ENCODE measurements at regions not wholly inside any gene's neighbourhood (a gene's known extent, or its start where the extent isn't known, plus 50 kb on each side); places are given as distances from the start of the nearest gene placed in this dataset.

GRCh38 chr3:24846286-24846860, 351.7 kb upstream of the THRB start:
- TF ChIP-seq SREBF2 (IDR thresholded peaks at IDR 0.05): no peak
- TF ChIP-seq CHD2 (IDR thresholded peaks at IDR 0.05; ENCODE audit: low read length, partially characterized antibody): no peak
- peak; percentile 55 for TF ChIP-seq MAFK (IDR thresholded peaks at IDR 0.05; ENCODE audit: partially characterized antibody)
- TF ChIP-seq, protein P1, sequence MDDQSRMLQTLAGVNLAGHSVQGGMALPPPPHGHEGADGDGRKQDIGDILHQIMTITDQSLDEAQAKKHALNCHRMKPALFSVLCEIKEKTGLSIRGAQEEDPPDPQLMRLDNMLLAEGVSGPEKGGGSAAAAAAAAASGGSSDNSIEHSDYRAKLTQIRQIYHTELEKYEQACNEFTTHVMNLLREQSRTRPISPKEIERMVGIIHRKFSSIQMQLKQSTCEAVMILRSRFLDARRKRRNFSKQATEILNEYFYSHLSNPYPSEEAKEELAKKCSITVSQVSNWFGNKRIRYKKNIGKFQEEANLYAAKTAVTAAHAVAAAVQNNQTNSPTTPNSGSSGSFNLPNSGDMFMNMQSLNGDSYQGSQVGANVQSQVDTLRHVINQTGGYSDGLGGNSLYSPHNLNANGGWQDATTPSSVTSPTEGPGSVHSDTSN (IDR thresholded peaks at IDR 0.05): no peak
- no peak overlapping the region for H3K4me3 ChIP-seq
- no peaks in the 10 kb centered on the region for H3K4me1 ChIP-seq
- H3K27ac ChIP-seq: no peak overlapping the region
- H3K9me3 ChIP-seq: no peaks in the 10 kb centered on the region
- ChIA-PET CTCF (no interaction called here), POLR2A (no interaction called here)
- FAIRE-seq (no peak), ATAC-seq (no peak), DNase-seq (ENCODE audit: low read depth in 1 of 2, low spot score in 1 of 2) (no peak)
- no peak overlapping the region for H3K4me2 ChIP-seq
- 8% methylated on average over 1 of the region's 1 CpG for WGBS (ENCODE audit: missing lambda C conversion rate)

DNA sequence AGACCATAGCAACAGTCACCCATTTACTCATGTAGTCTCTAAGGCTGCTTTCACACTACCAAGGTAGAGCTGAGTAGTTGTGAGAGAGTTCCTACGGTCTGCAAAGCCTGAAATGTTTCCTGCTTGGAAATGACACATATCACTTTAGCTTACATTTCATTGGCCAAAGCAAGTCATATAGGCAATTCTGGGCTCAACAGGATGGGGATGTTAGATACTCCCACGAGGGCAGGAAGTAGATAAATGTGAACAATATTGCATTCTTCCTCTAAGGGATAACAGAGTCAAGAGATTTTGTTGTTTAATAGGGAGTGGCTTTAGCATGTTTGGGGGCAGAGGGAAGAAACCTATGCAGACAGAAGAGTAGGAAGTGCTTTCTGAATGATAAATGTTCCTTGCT, 355.6 kb upstream of the THRB start:
- 9% methylated on average over 2 of the region's 2 CpGs for WGBS (ENCODE audit: missing lambda C conversion rate)
- no peak overlapping the region for H3K4me2 ChIP-seq
- POLR2A ChIA-PET: no interaction called here

DNA sequence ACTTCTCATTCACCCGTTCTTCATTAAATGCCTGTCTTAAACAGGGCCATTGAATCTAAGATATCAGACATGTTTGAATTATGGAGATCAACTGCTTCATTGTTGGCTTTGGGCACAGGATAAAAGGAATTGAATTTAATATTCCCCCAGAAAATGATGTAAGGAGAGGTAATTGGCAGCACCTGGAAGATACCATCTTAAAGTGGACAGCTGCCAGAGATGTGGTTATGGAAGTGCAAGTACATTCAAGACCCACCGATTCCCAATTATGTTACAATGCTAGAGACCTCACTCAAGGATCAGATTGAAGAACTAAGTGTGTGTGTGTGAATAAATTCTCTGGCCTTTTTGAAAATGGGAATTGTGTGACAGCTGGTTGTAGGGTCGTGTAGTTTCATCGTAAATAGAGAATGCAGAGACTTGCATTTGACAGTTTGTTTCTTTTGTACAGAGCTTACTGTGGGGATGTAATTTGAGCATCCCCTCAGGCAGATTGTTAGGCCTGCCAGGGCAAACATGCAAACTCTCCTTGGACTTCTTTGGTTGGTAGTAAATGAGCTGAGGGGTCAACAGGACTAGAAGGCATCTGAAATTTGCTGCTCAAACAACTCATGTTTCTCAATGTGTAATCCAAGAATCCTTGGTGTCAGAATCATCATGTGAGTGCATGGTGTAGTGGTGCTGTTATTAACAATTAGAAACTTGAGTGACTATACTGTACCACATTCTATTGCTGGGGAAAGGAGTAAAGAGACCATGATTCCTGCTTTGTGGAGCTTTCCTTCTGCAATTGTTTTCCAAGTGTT, 359.2 kb upstream of the THRB start:
- Histone ChIP-seq H3K27ac (no peak overlapping the region), H3K4me2 (no peak overlapping the region), H3K4me3 (no peak overlapping the region), H3K9me3 (no peaks in the 10 kb centered on the region), H3K4me1 (no peaks in the 10 kb centered on the region)
- TF ChIP-seq BCL3 (IDR thresholded peaks at IDR 0.05): no peak
- TF ChIP-seq JUN (IDR thresholded peaks at IDR 0.05): no peak
- TF ChIP-seq CEBPB (IDR thresholded peaks at IDR 0.05): no peak
- TF ChIP-seq, protein P2, sequence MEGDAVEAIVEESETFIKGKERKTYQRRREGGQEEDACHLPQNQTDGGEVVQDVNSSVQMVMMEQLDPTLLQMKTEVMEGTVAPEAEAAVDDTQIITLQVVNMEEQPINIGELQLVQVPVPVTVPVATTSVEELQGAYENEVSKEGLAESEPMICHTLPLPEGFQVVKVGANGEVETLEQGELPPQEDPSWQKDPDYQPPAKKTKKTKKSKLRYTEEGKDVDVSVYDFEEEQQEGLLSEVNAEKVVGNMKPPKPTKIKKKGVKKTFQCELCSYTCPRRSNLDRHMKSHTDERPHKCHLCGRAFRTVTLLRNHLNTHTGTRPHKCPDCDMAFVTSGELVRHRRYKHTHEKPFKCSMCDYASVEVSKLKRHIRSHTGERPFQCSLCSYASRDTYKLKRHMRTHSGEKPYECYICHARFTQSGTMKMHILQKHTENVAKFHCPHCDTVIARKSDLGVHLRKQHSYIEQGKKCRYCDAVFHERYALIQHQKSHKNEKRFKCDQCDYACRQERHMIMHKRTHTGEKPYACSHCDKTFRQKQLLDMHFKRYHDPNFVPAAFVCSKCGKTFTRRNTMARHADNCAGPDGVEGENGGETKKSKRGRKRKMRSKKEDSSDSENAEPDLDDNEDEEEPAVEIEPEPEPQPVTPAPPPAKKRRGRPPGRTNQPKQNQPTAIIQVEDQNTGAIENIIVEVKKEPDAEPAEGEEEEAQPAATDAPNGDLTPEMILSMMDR (IDR thresholded peaks at IDR 0.05): no peak
- TF ChIP-seq, protein P3, sequence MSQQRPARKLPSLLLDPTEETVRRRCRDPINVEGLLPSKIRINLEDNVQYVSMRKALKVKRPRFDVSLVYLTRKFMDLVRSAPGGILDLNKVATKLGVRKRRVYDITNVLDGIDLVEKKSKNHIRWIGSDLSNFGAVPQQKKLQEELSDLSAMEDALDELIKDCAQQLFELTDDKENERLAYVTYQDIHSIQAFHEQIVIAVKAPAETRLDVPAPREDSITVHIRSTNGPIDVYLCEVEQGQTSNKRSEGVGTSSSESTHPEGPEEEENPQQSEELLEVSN (IDR thresholded peaks at IDR 0.05; ENCODE audit: borderline replicate concordance, low read depth): no peak
- POLR2A ChIA-PET: no interaction called here
- ATAC-seq (no peak), FAIRE-seq (no peak), DNase-seq (ENCODE audit: low read depth in 1 of 2, low spot score in 1 of 2) (no peak)
- CTCF ChIA-PET: no interaction called here
- 48% methylated on average over 4 of the region's 4 CpGs for WGBS (ENCODE audit: missing lambda C conversion rate)

More for the DNA sequence above, 355.6 kb upstream of the THRB start:
- no peak for ATAC-seq
- DNase-seq (ENCODE audit: low read depth in 1 of 2, low spot score in 1 of 2): no peak
- TF ChIP-seq TFCP2L1 (CRISPR knock-in tag; IDR thresholded peaks at IDR 0.05) (no peak), SREBF2 (IDR thresholded peaks at IDR 0.05) (no peak), RARB (CRISPR knock-in tag; IDR thresholded peaks at IDR 0.05) (no peak), ZC3H11A (IDR thresholded peaks at IDR 0.05) (no peak), EP300 (IDR thresholded peaks at IDR 0.05) (no peak), FOSB (CRISPR knock-in tag; IDR thresholded peaks at IDR 0.05) (no peak), POLR2AphosphoS2 (conservative IDR thresholded peaks at IDR 0.05; ENCODE audit: low read length) (no peak), CBX8 (IDR thresholded peaks at IDR 0.05) (no peak), RNF2 (IDR thresholded peaks at IDR 0.05; ENCODE audit: borderline replicate concordance, low read depth) (no peak), FOSL2 (IDR thresholded peaks at IDR 0.05) (no peak), FOSL2 (CRISPR knock-in tag; IDR thresholded peaks at IDR 0.05) (no peak), CEBPB (IDR thresholded peaks at IDR 0.05) (no peak), ESRRA (IDR thresholded peaks at IDR 0.05; ENCODE audit: borderline replicate concordance, low read length) (no peak)
- TF ChIP-seq, protein P2 (IDR thresholded peaks at IDR 0.05): no peak
- Histone ChIP-seq H3K4me1 (no peaks in the 10 kb centered on the region), H3K27ac (no peak overlapping the region), H3K9me3 (no peaks in the 10 kb centered on the region), H3K4me3 (no peak overlapping the region)
- CTCF ChIA-PET: no interaction called here
- FAIRE-seq: no peak
